Vagina (tissue), 2 donors: ENCODE measurements at regions not wholly inside any gene's neighbourhood (a gene's known extent, or its start where the extent isn't known, plus 50 kb on each side); places are given as distances from the start of the nearest gene placed in this dataset.

ENCODE experiments used
- CTCF ChIP-seq, 3 experiments: fragments of 450-650 bp in 2 of 3; fragments of 200-600 bp in 1 of 3; sonication (generic) in 1 of 3; IDR thresholded peaks; one replicate each; pipeline ENCODE4 v1.5.1; 2017 to 2019; ENCODE audit warnings: antibody characterized with exemption in 3 of 3, mild to moderate bottlenecking in 2 of 3, moderate library complexity in 2 of 3
- POLR2A ChIP-seq, 2 donors: fragments of 450-650 bp; IDR thresholded peaks; one replicate each; pipeline ENCODE4 v1.6.1; 2017; ENCODE audit warnings: antibody characterized with exemption in 2 of 2, mild to moderate bottlenecking in 2 of 2, moderate library complexity in 2 of 2

- TF ChIP-seq POLR2A (IDR thresholded peaks at IDR 0.05) (no peak), CTCF (IDR thresholded peaks at IDR 0.05) (no peak)
These were observed 469.1 kb downstream of the RAP2B start for GRCh38 chr3:153631102-153631501.
